K562 (cell line): ENCODE measurements at regions not wholly inside any gene's neighbourhood (a gene's known extent, or its start where the extent isn't known, plus 50 kb on each side); places are given as distances from the start of the nearest gene placed in this dataset.

Experiments
- ATAC-seq: fragments of 200-7000 bp; cut with Tn5 transposase; 3 replicates; pipeline ENCODE4 v1.9.1; 2020; ENCODE audit warnings: moderate library complexity
- BruUV-seq: library from RNA; stranded (reverse); fragments of 400-500 nt; replicated peaks from 2 replicates; lab custom pipeline; 2021; lab: Mats Ljungman, UMichigan
- CTCF ChIA-PET: fragments of 300-600 bp; formaldehyde crosslinking; extraction: SDS; loops from one replicate; lab custom pipeline; 2021; ENCODE audit warnings: low intra/inter-chr PET ratio; lab: Yijun Ruan, JAX
- POLR2A ChIA-PET: fragments of 300-600, 350-650 bp; sonication (Branson Sonifier 250); formaldehyde crosslinking; extraction: SDS; loops from one replicate; lab custom pipeline; 2021; ENCODE audit warnings: antibody characterized with exemption, inconsistent platforms; lab: Yijun Ruan, JAX
- DNase-seq, 4 experiments: peaks; one replicate each; pipeline versions ENCODE4 v3.0.0 to v3.0.0-alpha.2; 2011 to 2018; ENCODE audit warnings: low spot score in 3 of 4, mixed read lengths in 3 of 4; ENCODE audit errors: extremely low read depth in 1 of 4
- FAIRE-seq: peaks from 2 replicates; lab custom pipeline; 2011; peaks lifted over from hg19 to GRCh38; lab: Jason Lieb, UNC
- H2AFZ ChIP-seq: 2 replicates; pipeline ENCODE4 v1.6.0; 2011; ENCODE audit warnings: low read depth, low read length, control low read depth, inconsistent platforms
- H3K27ac ChIP-seq: fragments of 200-600 bp; 3 replicates; pipeline ENCODE4 v1.8.0; 2011; ENCODE audit warnings: low read depth, mild to moderate bottlenecking, control low read depth, inconsistent platforms, low read length, moderate library complexity, mixed read lengths; ENCODE audit errors: extremely low read depth
- H3K27me3 ChIP-seq, 2 experiments: fragments of 300-600 bp in 1 of 2; 2 replicates in 1 of 2; 3 replicates in 1 of 2; pipeline versions ENCODE4 v1.6.0 to v1.8.0; 2011; ENCODE audit warnings: inconsistent platforms in 2 of 2, low read length in 2 of 2, mild to moderate bottlenecking in 1 of 2, mixed read lengths in 1 of 2, moderate library complexity in 1 of 2; ENCODE audit not compliant: control insufficient read depth in 2 of 2, insufficient read depth in 2 of 2
- H3K36me3 ChIP-seq: fragments of 300-600 bp; 3 replicates; pipeline ENCODE4 v1.8.0; 2011; ENCODE audit warnings: mild to moderate bottlenecking, low read length, inconsistent platforms; ENCODE audit not compliant: control insufficient read depth, insufficient read depth
- H3K4me1 ChIP-seq, 2 experiments: fragments of 200-600 bp in 1 of 2; replicated peaks in 1 of 2; 2 replicates in 1 of 2; 3 replicates in 1 of 2; pipeline versions ENCODE4 v1.5.1 to v1.8.0; 2011; ENCODE audit warnings: inconsistent platforms in 2 of 2, low read length in 2 of 2, mild to moderate bottlenecking in 1 of 2, mixed read lengths in 1 of 2, moderate library complexity in 1 of 2; ENCODE audit not compliant: control insufficient read depth in 2 of 2, insufficient read depth in 2 of 2
- H3K4me2 ChIP-seq: 2 replicates; pipeline ENCODE4 v1.6.1; 2011; ENCODE audit warnings: low read length, control low read depth, inconsistent platforms, mixed read lengths; ENCODE audit not compliant: insufficient read depth
- H3K4me3 ChIP-seq: fragments of 200-600 bp; sonication (generic), shearing (Covaris generic); 2 replicates; pipeline ENCODE4 v1.5.1; 2016; ENCODE audit warnings: control low read depth, inconsistent platforms
- H3K79me2 ChIP-seq: fragments of 200-600 bp; 3 replicates; pipeline ENCODE4 v1.8.0; 2011; ENCODE audit warnings: low read length, inconsistent platforms; ENCODE audit not compliant: control insufficient read depth, insufficient read depth
- H3K9ac ChIP-seq, 2 experiments: 2 replicates each; pipeline versions ENCODE4 v1.6.0 to v1.6.1; 2011; ENCODE audit warnings: low read depth in 2 of 2, low read length in 2 of 2, control low read depth in 1 of 2, inconsistent platforms in 1 of 2, mild to moderate bottlenecking in 1 of 2, mixed read lengths in 1 of 2; ENCODE audit not compliant: insufficient read depth in 1 of 2
- H3K9me1 ChIP-seq: one replicate; pipeline ENCODE4 v1.6.0; 2011; ENCODE audit warnings: inconsistent platforms, mild to moderate bottlenecking, low read length, moderate library complexity; ENCODE audit not compliant: control insufficient read depth, insufficient read depth
- H3K9me3 ChIP-seq: replicated peaks from 2 replicates; pipeline ENCODE4 v1.5.1; 2011; ENCODE audit warnings: low read depth, low read length, inconsistent platforms; ENCODE audit not compliant: control insufficient read depth, insufficient read depth
- H4K20me1 ChIP-seq: replicated peaks from 2 replicates; pipeline ENCODE4 v1.6.1; 2011; ENCODE audit warnings: low read length, inconsistent platforms, mixed read lengths; ENCODE audit not compliant: control insufficient read depth, insufficient read depth
- ATF1 ChIP-seq, 2 experiments: fragments of 450-650 bp in 1 of 2; IDR thresholded peaks; 2 replicates each; pipeline ENCODE4 v1.6.1; 2016; ENCODE audit warnings: missing compliant biosample characterization in 1 of 2, missing genetic modification characterization in 1 of 2
- EP400 ChIP-seq: fragments of 450-650 bp; IDR thresholded peaks from 2 replicates; pipeline ENCODE4 v1.6.1; 2017; ENCODE audit warnings: antibody characterized with exemption, mild to moderate bottlenecking, moderate library complexity
- MXI1 ChIP-seq: IDR thresholded peaks from 2 replicates; pipeline ENCODE4 v1.6.1; 2011; ENCODE audit warnings: low read depth, mild to moderate bottlenecking, improper control_type of control experiment, low read length
- POLR2G ChIP-seq: fragments of 200-400 bp; formaldehyde crosslinking; IDR thresholded peaks from 2 replicates; pipeline ENCODE4 v1.6.1; 2017; ENCODE audit warnings: low read depth, mild to moderate bottlenecking, antibody characterized with exemption, low read length, moderate library complexity
- RAD21 ChIP-seq, 2 experiments: fragments of 250-450 bp in 1 of 2; fragments of 450-650 bp in 1 of 2; sonication (Bioruptor Pico) in 1 of 2; formaldehyde crosslinking in 1 of 2; IDR thresholded peaks in 1 of 2; conservative IDR thresholded peaks in 1 of 2; 2 replicates each; pipeline versions ENCODE4 v1.4.0 to v1.8.0; 2020 to 2022; ENCODE audit warnings: mild to moderate bottlenecking in 2 of 2, moderate library complexity in 1 of 2
- XRCC4 ChIP-seq: IDR thresholded peaks from one replicate; pipeline ENCODE4 v1.6.1; 2011; ENCODE audit not compliant: insufficient read depth, insufficient read length; ENCODE audit errors: extremely low read depth
- ZNF311 ChIP-seq: fragments of 250-450 bp; sonication (Bioruptor Pico); IDR thresholded peaks from 2 replicates; pipeline ENCODE4 v1.4.0; 2020; ENCODE audit warnings: mild to moderate bottlenecking, moderate library complexity
- ZNF41 ChIP-seq: fragments of 250-450 bp; sonication (Bioruptor Pico); conservative IDR thresholded peaks from 2 replicates; pipeline ENCODE4 v1.4.0; 2020; ENCODE audit warnings: mild to moderate bottlenecking
- ZNF668 ChIP-seq: fragments of 250-450 bp; sonication (Bioruptor Pico); IDR thresholded peaks from 2 replicates; pipeline ENCODE4 v1.8.0; 2022; ENCODE audit warnings: mild to moderate bottlenecking, inconsistent platforms
- ZNF695 ChIP-seq: fragments of 450-650 bp; formaldehyde crosslinking; IDR thresholded peaks from 2 replicates; pipeline ENCODE4 v1.4.0; 2020; ENCODE audit warnings: mild to moderate bottlenecking, moderate library complexity
- WGBS: fragments of 100-300 bp; shearing (Covaris generic); methylation state at CpG from one replicate; pipeline ENCODE4 v1.1.6; 2016; ENCODE audit warnings: low coverage, mixed read lengths; ENCODE audit not compliant: insufficient coverage; ENCODE audit errors: missing lambda C conversion rate; 5-methylcytosine and 5-hydroxymethylcytosine counted together
- in situ Hi-C: fragments of 300-500 bp; cut with MboI; formaldehyde crosslinking; loops from 4 replicates; pipeline ENCODE4 v1.15.0; 2018; ENCODE audit warnings: inconsistent platforms, mixed read lengths
- intact Hi-C: fragments of 100-400 bp; cut with micrococcal nuclease; formaldehyde crosslinking; loops from 2 replicates; pipeline ENCODE4 v1.14.2; 2022
- TF ChIP-seq, protein P1 (sequence below): fragments of 450-650 bp; IDR thresholded peaks from 2 replicates; pipeline ENCODE4 v1.6.1; 2017; ENCODE audit warnings: antibody characterized with exemption, mild to moderate bottlenecking
- TF ChIP-seq, protein P2 (sequence below), 2 experiments: fragments of 450-650 bp in 1 of 2; sonication (generic) in 1 of 2; formaldehyde crosslinking in 1 of 2; IDR thresholded peaks in 1 of 2; conservative IDR thresholded peaks in 1 of 2; 2 replicates each; pipeline versions ENCODE4 v1.6.1 to v1.8.1; 2016 to 2023; ENCODE audit warnings: mild to moderate bottlenecking in 2 of 2, moderate library complexity in 2 of 2, inconsistent platforms in 1 of 2, missing genetic modification reagents in 1 of 2
- TF ChIP-seq, protein P3 (sequence below): fragments of 450-650 bp; conservative IDR thresholded peaks from 2 replicates; pipeline ENCODE4 v1.6.1; 2016; ENCODE audit warnings: missing genetic modification characterization, low read depth, mild to moderate bottlenecking, control low read depth, missing compliant biosample characterization

DNA sequence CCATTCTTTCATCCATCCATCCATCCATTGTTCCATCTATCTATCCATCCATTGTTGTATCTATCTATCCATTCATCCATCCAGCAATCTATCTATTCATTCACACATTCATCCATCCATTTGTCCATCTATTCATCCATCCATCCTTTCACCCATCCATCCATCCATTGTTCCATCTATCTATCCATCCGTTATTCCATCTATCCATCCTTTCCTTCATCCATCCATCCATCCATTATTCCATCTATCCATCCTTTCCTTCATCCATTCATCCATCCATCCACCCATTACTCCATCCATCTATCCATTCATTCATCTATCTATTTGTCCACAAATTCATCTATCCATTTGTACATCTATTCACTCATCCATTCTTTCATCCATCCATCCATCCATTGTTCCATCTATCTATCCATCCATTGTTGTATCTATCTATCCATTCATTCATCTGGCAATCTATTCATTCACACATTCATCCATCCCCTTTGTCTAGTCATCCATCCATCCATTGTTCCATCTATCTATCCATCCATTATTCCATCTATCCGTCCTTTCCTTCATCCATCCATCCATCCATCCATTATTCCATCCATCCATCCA lies 65.9 kb upstream of the ANO1 start (continued):
- TF ChIP-seq, protein P1, sequence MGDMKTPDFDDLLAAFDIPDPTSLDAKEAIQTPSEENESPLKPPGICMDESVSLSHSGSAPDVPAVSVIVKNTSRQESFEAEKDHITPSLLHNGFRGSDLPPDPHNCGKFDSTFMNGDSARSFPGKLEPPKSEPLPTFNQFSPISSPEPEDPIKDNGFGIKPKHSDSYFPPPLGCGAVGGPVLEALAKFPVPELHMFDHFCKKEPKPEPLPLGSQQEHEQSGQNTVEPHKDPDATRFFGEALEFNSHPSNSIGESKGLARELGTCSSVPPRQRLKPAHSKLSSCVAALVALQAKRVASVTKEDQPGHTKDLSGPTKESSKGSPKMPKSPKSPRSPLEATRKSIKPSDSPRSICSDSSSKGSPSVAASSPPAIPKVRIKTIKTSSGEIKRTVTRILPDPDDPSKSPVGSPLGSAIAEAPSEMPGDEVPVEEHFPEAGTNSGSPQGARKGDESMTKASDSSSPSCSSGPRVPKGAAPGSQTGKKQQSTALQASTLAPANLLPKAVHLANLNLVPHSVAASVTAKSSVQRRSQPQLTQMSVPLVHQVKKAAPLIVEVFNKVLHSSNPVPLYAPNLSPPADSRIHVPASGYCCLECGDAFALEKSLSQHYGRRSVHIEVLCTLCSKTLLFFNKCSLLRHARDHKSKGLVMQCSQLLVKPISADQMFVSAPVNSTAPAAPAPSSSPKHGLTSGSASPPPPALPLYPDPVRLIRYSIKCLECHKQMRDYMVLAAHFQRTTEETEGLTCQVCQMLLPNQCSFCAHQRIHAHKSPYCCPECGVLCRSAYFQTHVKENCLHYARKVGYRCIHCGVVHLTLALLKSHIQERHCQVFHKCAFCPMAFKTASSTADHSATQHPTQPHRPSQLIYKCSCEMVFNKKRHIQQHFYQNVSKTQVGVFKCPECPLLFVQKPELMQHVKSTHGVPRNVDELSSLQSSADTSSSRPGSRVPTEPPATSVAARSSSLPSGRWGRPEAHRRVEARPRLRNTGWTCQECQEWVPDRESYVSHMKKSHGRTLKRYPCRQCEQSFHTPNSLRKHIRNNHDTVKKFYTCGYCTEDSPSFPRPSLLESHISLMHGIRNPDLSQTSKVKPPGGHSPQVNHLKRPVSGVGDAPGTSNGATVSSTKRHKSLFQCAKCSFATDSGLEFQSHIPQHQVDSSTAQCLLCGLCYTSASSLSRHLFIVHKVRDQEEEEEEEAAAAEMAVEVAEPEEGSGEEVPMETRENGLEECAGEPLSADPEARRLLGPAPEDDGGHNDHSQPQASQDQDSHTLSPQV = no peak

DNA sequence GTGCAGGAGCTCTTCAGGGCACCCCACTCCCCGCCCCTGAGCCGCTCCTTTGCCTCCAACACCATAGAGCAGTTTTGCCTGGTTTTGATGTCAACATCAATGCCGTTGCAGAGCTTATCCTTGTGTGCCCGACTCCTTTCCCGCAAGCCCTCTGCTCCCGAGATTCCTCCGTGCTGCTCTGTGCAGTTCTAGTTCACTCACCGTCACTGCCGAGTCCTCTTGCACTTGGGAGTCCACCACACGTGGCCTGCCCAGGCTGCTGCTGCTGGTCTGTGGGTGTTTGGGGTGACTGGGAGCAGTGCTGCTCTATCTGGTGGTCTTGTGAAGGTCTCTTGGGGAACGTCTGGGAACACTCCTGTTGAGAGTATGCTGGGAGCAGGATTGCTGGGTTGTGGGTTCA lies 63.8 kb upstream of the ANO1 start:
- H3K9me1 ChIP-seq = no peaks in the 10 kb centered on the region
- H3K27ac ChIP-seq = no peak overlapping the region
- BruUV-seq = no TSS peak
- 10% methylated on average over 11 of the region's 11 CpGs for WGBS
- H3K9me3 ChIP-seq = no peaks in the 10 kb centered on the region
- H3K4me1 ChIP-seq = 0 out of 5 replicates have a peak, but pooled peaks cover 0 to 5% of the 10 kb centered on the region in 2 experiments
- H3K9ac ChIP-seq = no peak overlapping the region
- FAIRE-seq = no peak
- peaks cover 8 to 36% of the 10 kb centered on the region in 2 experiments for H3K27me3 ChIP-seq
- no peak for ATAC-seq
- no peak for DNase-seq
- in situ Hi-C loops = no loop called here
- no peak overlapping the region for H3K4me3 ChIP-seq
- intact Hi-C loops = no loop called here
- no peak overlapping the region for H2AFZ ChIP-seq
- H3K79me2 ChIP-seq = no peaks in the 10 kb centered on the region
- H3K36me3 ChIP-seq = no peaks in the 10 kb centered on the region
- no peak overlapping the region for H3K4me2 ChIP-seq
- CTCF ChIA-PET = no interaction called here
- POLR2A ChIA-PET = no interaction called here
- no peaks in the 10 kb centered on the region for H4K20me1 ChIP-seq
- TF ChIP-seq ZNF311 (CRISPR knock-in tag) = no peak
- TF ChIP-seq ZNF41 (CRISPR knock-in tag) = no peak
- TF ChIP-seq MXI1 = no peak
- TF ChIP-seq, protein P2, sequence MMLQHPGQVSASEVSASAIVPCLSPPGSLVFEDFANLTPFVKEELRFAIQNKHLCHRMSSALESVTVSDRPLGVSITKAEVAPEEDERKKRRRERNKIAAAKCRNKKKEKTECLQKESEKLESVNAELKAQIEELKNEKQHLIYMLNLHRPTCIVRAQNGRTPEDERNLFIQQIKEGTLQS (IDR thresholded peaks at IDR 0.05) = no peak
- TF ChIP-seq, protein P2 (CRISPR knock-in tag; conservative IDR thresholded peaks at IDR 0.05) = no peak
- no peak for TF ChIP-seq EP400
- TF ChIP-seq, protein P3, sequence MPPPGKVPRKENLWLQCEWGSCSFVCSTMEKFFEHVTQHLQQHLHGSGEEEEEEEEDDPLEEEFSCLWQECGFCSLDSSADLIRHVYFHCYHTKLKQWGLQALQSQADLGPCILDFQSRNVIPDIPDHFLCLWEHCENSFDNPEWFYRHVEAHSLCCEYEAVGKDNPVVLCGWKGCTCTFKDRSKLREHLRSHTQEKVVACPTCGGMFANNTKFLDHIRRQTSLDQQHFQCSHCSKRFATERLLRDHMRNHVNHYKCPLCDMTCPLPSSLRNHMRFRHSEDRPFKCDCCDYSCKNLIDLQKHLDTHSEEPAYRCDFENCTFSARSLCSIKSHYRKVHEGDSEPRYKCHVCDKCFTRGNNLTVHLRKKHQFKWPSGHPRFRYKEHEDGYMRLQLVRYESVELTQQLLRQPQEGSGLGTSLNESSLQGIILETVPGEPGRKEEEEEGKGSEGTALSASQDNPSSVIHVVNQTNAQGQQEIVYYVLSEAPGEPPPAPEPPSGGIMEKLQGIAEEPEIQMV = no peak
- no peak for TF ChIP-seq POLR2G
- no peak for TF ChIP-seq ZNF668 (CRISPR knock-in tag)
- TF ChIP-seq RAD21 (CRISPR knock-in tag; conservative IDR thresholded peaks at IDR 0.05 in 1 of 2, IDR thresholded peaks at IDR 0.05 in 1 of 2) = no peak
- no peak for TF ChIP-seq XRCC4
- TF ChIP-seq ATF1 (CRISPR knock-in tag; IDR thresholded peaks at IDR 0.05) = no peak
- TF ChIP-seq ATF1 (tag; IDR thresholded peaks at IDR 0.05) = no peak
- no peak for TF ChIP-seq ZNF695 (CRISPR knock-in tag)
